ENCODE measurements at regions not wholly inside any gene's neighbourhood (a gene's known extent, or its start where the extent isn't known, plus 50 kb on each side); places are given as distances from the start of the nearest gene placed in this dataset.
A peak's percentile ranks its signal among the peaks of the same experiment; 100 is the strongest.

DNA sequence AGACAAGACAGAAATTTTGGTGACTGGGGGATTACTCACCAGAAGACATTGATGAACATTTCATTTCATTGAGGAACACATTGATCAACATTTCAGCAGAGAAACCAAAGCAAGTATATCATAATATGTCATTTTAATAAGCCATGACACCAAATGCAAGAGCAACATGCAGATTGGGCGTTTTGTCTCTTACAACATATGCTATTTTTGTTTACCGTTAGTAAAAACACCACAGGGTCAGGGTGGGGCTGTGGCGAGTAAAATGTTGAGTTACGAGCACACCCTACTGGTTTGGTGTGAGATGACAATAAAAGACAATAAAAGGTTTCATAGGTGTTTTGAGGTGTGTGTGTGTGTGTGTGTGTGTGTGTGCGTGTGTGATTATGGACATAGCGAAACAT lies 294.5 kb downstream of the PDGFC start:
- no peaks in the 10 kb centered on the region for H3K36me3 ChIP-seq (ENCODE audit: control insufficient read depth, insufficient read depth, low read length)
- no peaks in the 10 kb centered on the region for H3K9me3 ChIP-seq (ENCODE audit: control insufficient read depth, insufficient read depth, low read length)
- no peak overlapping the region for H3K27ac ChIP-seq (ENCODE audit: low read depth, low read length)
- WGBS (ENCODE audit: insufficient coverage): no CpG with 5 or more reads among the region's 6 CpGs
- H3K27me3 ChIP-seq (ENCODE audit: control insufficient read depth, insufficient read depth, low read length): no peaks in the 10 kb centered on the region
- H3K4me3 ChIP-seq (ENCODE audit: low read depth, low read length): no peak overlapping the region
- H3K4me1 ChIP-seq (ENCODE audit: control insufficient read depth, insufficient read depth, low read length): no peaks in the 10 kb centered on the region
- no peak for DNase-seq (ENCODE audit: low read depth in 4 of 6, low spot score in 6 of 6)

DNA sequence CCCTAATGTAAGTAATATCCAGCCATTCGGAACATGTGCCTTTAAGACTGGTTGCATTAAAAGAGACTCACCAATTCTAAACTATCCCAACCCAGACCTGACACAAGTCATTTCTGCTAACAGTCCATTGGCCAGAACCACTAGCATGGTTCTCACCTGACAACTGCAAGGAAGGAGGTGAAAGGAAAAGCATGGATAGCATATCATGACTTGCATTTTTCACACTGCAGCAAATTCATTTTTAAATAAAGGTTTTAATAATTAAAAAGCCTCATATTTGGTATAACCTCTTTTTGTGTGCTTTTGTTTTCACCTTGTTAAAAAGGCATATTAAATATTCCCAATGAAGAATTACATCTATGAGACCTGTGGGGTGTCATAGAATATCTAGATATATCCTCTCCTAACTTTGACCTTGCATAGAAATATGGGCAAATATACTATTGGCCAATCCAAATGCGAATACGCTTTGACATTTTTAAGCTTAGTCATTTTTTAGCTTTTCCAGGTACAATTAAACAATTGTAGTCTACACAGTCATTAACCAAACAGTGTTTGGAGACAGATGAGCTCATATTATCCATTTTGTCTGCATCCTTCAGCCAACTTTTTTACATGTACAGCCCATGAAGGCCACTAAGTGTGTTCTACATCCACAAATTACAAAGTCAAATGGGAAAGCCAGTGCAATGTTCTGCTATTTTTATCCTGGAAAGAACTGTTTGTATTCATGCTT lies 295.3 kb downstream of the PDGFC start:
- H3K27me3 ChIP-seq (ENCODE audit: control insufficient read depth, insufficient read depth, low read length): no peaks in the 10 kb centered on the region
- H3K4me3 ChIP-seq (ENCODE audit: low read depth, low read length): no peak overlapping the region
- H3K36me3 ChIP-seq (ENCODE audit: control insufficient read depth, insufficient read depth, low read length): no peaks in the 10 kb centered on the region
- H3K27ac ChIP-seq (ENCODE audit: low read depth, low read length): no peak overlapping the region
- H3K4me1 ChIP-seq (ENCODE audit: control insufficient read depth, insufficient read depth, low read length): no peaks in the 10 kb centered on the region
- H3K9me3 ChIP-seq (ENCODE audit: control insufficient read depth, insufficient read depth, low read length): no peaks in the 10 kb centered on the region
- WGBS (ENCODE audit: insufficient coverage): 100% methylated on average over 2 of the region's 3 CpGs
- no peak for DNase-seq (ENCODE audit: low read depth in 4 of 6, low spot score in 6 of 6)

DNA sequence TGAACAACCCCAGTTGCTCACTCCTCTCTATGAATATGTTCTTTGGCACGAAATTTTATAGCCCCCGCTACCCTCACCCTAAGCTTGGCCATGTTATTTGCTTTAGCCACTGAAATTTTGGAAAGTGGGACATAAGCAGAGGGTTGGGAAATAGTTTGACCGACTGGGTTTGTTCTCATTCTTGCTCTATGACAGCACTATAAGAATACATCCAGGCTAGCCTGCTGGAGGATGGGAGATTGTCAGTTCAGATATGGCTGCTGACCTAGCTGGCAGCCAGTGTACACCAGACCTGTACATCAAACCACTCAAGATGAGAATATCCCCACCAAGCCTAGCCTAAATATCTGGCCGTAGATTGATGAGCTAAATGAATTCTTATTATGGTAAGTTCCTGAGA lies 298.1 kb downstream of the PDGFC start:
- Histone ChIP-seq H3K27ac (ENCODE audit: low read depth, low read length) (peak overlapping the region; percentile 71), H3K4me3 (ENCODE audit: low read depth, low read length) (no peak overlapping the region), H3K27me3 (ENCODE audit: control insufficient read depth, insufficient read depth, low read length) (no peaks in the 10 kb centered on the region), H3K4me1 (ENCODE audit: control insufficient read depth, insufficient read depth, low read length) (no peaks in the 10 kb centered on the region), H3K9me3 (ENCODE audit: control insufficient read depth, insufficient read depth, low read length) (no peaks in the 10 kb centered on the region), H3K36me3 (ENCODE audit: control insufficient read depth, insufficient read depth, low read length) (no peaks in the 10 kb centered on the region)
- WGBS (ENCODE audit: insufficient coverage): no CpG with 5 or more reads among the region's 4 CpGs
- no peak for DNase-seq (ENCODE audit: low read depth in 4 of 6, low spot score in 6 of 6)

DNA sequence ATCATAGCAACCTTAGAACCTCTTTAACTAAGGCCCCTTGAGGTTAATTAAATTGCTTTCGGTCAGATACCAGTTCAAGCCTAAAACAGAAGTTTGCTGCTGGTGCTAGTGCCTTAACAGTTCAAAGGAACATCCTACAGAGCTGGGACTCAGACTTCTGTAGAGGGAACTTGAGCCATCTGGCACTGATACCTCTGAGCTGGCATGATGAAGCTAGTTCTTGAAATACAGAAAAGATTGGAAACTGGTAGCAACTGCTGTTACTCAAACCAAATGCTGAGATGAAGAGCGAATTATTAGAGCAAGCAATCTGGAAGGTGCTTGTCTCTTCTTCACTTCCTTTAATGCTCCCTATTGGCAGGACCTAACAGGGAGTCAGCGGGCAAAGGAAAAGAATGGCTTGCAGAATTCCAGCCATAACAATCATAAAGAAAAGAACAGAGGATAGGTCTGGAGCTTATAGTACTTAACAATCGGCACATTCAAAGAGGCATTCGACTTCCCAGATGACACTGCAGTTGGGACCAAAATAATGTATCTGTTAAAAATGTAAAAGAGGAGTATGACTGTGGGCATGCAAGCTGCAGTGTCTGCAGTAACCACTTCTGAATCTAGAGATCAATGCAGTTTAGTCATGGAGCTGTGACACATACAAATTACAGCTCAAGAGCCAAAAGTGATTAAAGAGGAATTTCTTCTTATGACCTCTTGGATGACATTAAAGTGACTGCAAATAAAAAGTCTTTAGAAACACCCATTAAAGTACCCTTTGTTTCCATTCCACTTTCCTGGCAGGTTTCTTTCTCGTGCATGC lies 298.9 kb downstream of the PDGFC start:
- no peak overlapping the region for H3K4me3 ChIP-seq (ENCODE audit: low read depth, low read length)
- no peaks in the 10 kb centered on the region for H3K4me1 ChIP-seq (ENCODE audit: control insufficient read depth, insufficient read depth, low read length)
- no peaks in the 10 kb centered on the region for H3K27me3 ChIP-seq (ENCODE audit: control insufficient read depth, insufficient read depth, low read length)
- no peaks in the 10 kb centered on the region for H3K36me3 ChIP-seq (ENCODE audit: control insufficient read depth, insufficient read depth, low read length)
- DNase-seq (ENCODE audit: low read depth in 4 of 6, low spot score in 6 of 6): peak in 1 of 6 donors; percentile 92
- peak overlapping the region; percentile 71 for H3K27ac ChIP-seq (ENCODE audit: low read depth, low read length)
- H3K9me3 ChIP-seq (ENCODE audit: control insufficient read depth, insufficient read depth, low read length): no peaks in the 10 kb centered on the region
- WGBS (ENCODE audit: insufficient coverage): 12% methylated on average over 4 of the region's 6 CpGs

DNA sequence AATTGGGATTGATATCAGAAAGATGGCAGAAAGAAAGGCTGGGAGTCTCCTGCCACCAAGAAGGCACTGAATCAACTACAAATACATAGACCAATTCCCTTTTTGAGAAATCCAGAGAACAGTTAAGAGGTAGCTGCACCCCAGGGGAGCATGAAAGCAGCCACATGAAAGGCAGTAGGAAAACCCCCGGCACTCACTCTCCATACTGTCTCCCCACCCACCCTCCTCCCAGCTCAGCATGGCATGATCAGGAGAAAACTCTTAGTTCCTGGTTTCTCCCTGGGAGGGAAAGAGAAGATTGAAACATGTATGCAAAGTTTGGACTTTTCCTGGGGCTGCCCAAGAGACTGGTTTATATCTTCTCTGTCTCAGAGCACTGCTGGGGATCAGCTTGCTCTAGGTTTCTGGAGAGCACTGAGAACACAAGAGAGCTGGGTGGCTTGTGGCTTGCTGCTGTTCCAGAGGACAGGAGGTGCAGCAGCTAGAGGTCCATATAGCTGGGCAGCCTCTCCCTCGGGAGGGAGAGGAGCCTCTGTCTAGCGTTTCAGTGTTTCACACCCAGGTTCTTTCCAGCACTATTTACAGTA lies 305.7 kb downstream of the PDGFC start:
- H3K27me3 ChIP-seq (ENCODE audit: control insufficient read depth, insufficient read depth, low read length): no peaks in the 10 kb centered on the region
- H3K4me1 ChIP-seq (ENCODE audit: control insufficient read depth, insufficient read depth, low read length): no peaks in the 10 kb centered on the region
- H3K27ac ChIP-seq (ENCODE audit: low read depth, low read length): no peak overlapping the region
- WGBS (ENCODE audit: insufficient coverage): 66% methylated on average over 2 of the region's 3 CpGs
- H3K36me3 ChIP-seq (ENCODE audit: control insufficient read depth, insufficient read depth, low read length): no peaks in the 10 kb centered on the region
- H3K4me3 ChIP-seq (ENCODE audit: low read depth, low read length): no peak overlapping the region
- no peak for DNase-seq (ENCODE audit: low read depth in 4 of 6, low spot score in 6 of 6)
- H3K9me3 ChIP-seq (ENCODE audit: control insufficient read depth, insufficient read depth, low read length): peaks cover 2% of the 10 kb centered on the region

DNA sequence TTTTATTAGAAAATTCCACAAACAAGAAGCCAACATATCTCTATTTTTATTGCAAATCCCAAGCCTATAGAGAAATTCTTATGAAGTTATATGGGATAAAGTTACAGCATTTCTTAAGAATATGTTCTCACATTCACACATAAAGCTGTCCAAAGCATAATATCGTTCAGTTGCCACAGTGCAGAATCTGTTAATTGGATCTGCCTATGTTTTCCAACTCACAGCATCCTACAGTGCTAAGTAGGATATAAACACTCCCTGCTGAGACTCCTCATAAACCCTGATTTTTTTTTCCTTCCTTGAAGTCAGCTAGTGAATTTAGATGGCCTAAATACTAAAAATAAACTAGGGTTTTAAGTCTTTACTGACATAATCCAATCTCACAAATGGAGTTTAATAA lies 307.9 kb downstream of the PDGFC start:
- Histone ChIP-seq H3K4me1 (ENCODE audit: control insufficient read depth, insufficient read depth, low read length) (no peaks in the 10 kb centered on the region), H3K27me3 (ENCODE audit: control insufficient read depth, insufficient read depth, low read length) (no peaks in the 10 kb centered on the region), H3K4me3 (ENCODE audit: low read depth, low read length) (no peak overlapping the region), H3K27ac (ENCODE audit: low read depth, low read length) (no peak overlapping the region), H3K36me3 (ENCODE audit: control insufficient read depth, insufficient read depth, low read length) (no peaks in the 10 kb centered on the region), H3K9me3 (ENCODE audit: control insufficient read depth, insufficient read depth, low read length) (peaks cover 2% of the 10 kb centered on the region)
- WGBS (ENCODE audit: insufficient coverage): no CpG with 5 or more reads among the region's 1 CpG
- DNase-seq (ENCODE audit: low read depth in 4 of 6, low spot score in 6 of 6): peak in 2 of 6 donors; percentile 81 to 85

DNA sequence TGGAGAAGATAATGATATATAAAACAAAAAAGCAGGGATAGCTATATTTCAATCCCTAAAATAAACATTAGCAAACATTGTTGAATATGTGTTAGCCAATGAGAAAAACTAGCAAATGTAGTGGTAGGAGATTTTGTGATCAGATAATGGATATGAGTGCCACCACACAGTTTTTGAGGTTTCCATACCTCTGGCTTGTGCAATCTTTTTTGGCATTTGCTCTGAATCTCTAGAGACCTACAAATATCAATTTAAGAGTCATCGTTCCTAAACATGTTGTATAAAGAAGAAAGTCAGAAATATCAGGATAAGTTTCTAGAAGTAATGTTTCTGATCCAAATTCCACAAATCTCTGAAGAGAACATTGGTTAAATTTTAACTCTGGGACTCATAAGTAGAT lies 308.7 kb downstream of the PDGFC start:
- no peaks in the 10 kb centered on the region for H3K36me3 ChIP-seq (ENCODE audit: control insufficient read depth, insufficient read depth, low read length)
- no peak for DNase-seq (ENCODE audit: low read depth in 4 of 6, low spot score in 6 of 6)
- no CpG with 5 or more reads among the region's 1 CpG for WGBS (ENCODE audit: insufficient coverage)
- no peak overlapping the region for H3K27ac ChIP-seq (ENCODE audit: low read depth, low read length)
- H3K4me3 ChIP-seq (ENCODE audit: low read depth, low read length): no peak overlapping the region
- H3K9me3 ChIP-seq (ENCODE audit: control insufficient read depth, insufficient read depth, low read length): peaks cover 2% of the 10 kb centered on the region
- no peaks in the 10 kb centered on the region for H3K4me1 ChIP-seq (ENCODE audit: control insufficient read depth, insufficient read depth, low read length)
- H3K27me3 ChIP-seq (ENCODE audit: control insufficient read depth, insufficient read depth, low read length): no peaks in the 10 kb centered on the region

DNA sequence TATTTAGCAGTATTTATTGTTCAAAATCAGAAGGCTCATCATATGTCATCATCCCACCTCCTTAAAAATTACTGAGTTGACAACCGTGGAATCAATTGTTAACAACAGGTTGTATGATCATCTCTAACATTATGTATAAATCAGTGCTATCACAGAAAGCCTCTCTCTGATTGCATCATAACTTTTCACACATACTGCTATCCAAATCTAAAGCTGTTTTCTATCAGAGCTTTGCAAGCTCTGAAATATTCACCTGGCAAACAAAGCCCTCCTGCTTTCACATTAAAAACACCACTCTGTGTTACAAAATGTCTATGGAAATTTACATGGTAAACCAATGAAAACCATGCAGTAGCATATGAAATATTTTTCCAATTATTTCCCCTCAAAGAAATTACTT lies 310.0 kb downstream of the PDGFC start:
- Histone ChIP-seq H3K36me3 (ENCODE audit: control insufficient read depth, insufficient read depth, low read length) (no peaks in the 10 kb centered on the region), H3K4me3 (ENCODE audit: low read depth, low read length) (no peak overlapping the region), H3K9me3 (ENCODE audit: control insufficient read depth, insufficient read depth, low read length) (peaks cover 2% of the 10 kb centered on the region), H3K27me3 (ENCODE audit: control insufficient read depth, insufficient read depth, low read length) (no peaks in the 10 kb centered on the region), H3K27ac (ENCODE audit: low read depth, low read length) (no peak overlapping the region), H3K4me1 (ENCODE audit: control insufficient read depth, insufficient read depth, low read length) (no peaks in the 10 kb centered on the region)
- WGBS (ENCODE audit: insufficient coverage): 100% methylated on average over 1 of the region's 1 CpG
- peak in 1 of 6 donors; percentile 41 for DNase-seq (ENCODE audit: low read depth in 4 of 6, low spot score in 6 of 6)

DNA sequence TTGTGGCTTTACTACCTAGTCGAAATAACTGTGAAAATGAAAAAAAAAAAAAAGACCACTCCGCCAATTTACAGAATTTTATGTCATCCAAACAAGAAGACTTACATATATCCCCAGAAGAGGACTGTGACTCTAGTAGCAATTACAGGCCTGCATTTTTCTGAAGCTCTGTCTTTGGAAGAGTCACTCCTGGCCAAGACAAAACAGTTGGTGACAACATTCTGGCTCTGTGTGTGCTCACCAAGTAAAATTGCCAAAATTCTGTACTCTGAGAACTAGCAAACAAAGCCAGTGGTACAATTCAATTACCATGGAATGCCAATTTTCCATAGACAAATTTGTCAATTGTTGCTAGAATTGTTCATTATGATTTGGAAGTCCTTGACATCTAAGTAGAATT lies 311.1 kb downstream of the PDGFC start:
- Histone ChIP-seq H3K9me3 (ENCODE audit: control insufficient read depth, insufficient read depth, low read length) (peaks cover 2% of the 10 kb centered on the region), H3K4me3 (ENCODE audit: low read depth, low read length) (no peak overlapping the region), H3K27me3 (ENCODE audit: control insufficient read depth, insufficient read depth, low read length) (no peaks in the 10 kb centered on the region), H3K4me1 (ENCODE audit: control insufficient read depth, insufficient read depth, low read length) (no peaks in the 10 kb centered on the region), H3K36me3 (ENCODE audit: control insufficient read depth, insufficient read depth, low read length) (no peaks in the 10 kb centered on the region), H3K27ac (ENCODE audit: low read depth, low read length) (no peak overlapping the region)
- peak in 1 of 6 donors; percentile 72 for DNase-seq (ENCODE audit: low read depth in 4 of 6, low spot score in 6 of 6)
- no CpG with 5 or more reads among the region's 2 CpGs for WGBS (ENCODE audit: insufficient coverage)
